ENCODE measurements at regions not wholly inside any gene's neighbourhood (a gene's known extent, or its start where the extent isn't known, plus 50 kb on each side); places are given as distances from the start of the nearest gene placed in this dataset.

DNA sequence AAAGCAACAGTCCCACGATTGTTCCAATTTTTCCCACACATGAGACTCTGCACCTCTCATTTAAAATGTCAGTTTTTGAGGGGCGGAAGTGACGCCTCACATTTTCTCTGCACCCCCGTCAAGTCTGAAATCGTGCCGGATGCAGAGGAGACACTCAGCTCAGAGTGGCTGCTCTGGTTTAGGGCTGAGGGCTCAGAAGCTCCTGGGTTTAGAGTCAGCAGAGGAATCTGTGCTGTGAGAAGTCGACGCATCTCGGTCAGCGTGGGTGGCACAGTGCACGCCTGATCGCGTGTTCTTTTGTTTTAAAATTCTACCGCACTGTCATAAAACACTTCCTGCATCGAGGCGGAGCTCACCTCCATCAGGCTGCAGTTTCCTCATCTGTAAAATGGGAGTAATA, 116.7 kb upstream of the ADRA2C start:
- Histone ChIP-seq H3K4me2 (no peak overlapping the region), H3K4me3 (no peak overlapping the region), H3K4me1 (peaks cover 35 to 73% (median 64%) of the 10 kb centered on the region in 10 experiments), H3K36me3 (no peaks in the 10 kb centered on the region), H4K20me1 (peaks cover 0 to 12% (median 0%) of the 10 kb centered on the region in 11 experiments; a peak in 8 of 22 replicates), H3K27me3 (peaks cover 0 to 26% (median 0%) of the 10 kb centered on the region in 11 experiments; a peak in 3 of 22 replicates), H3K27ac (no peak overlapping the region), H3K9ac (no peak overlapping the region), H3K9me3 (replicated peaks in 1 of 11) (no peaks in the 10 kb centered on the region)
- TF ChIP-seq Cebpa-rat (IDR thresholded peaks at IDR 0.05): no peak

GRCh38 chr4:3648731-3649130, 116.5 kb upstream of the LRPAP1 start:
- H3K4me1 ChIP-seq: peaks cover 43 to 74% (median 68%) of the 10 kb centered on the region in 10 experiments
- no peaks in the 10 kb centered on the region for H3K36me3 ChIP-seq

GRCh38 chr4:3648195-3648594, 116.0 kb upstream of the LRPAP1 start:
- no peak overlapping the region for H3K9ac ChIP-seq
- no peak overlapping the region for H3K27ac ChIP-seq
- H3K4me3 ChIP-seq: no peak overlapping the region
- H3K4me1 ChIP-seq: peaks cover 47 to 74% (median 69%) of the 10 kb centered on the region in 10 experiments
- H3K27me3 ChIP-seq: peaks cover 0 to 19% (median 0%) of the 10 kb centered on the region in 11 experiments; a peak in 3 of 22 replicates
- no peak for TF ChIP-seq Cebpa-rat (IDR thresholded peaks at IDR 0.05)
- H3K9me3 ChIP-seq (replicated peaks in 1 of 11): no peaks in the 10 kb centered on the region
- H3K36me3 ChIP-seq: no peaks in the 10 kb centered on the region
- peaks cover 0 to 12% (median 0%) of the 10 kb centered on the region in 11 experiments; a peak in 8 of 22 replicates for H4K20me1 ChIP-seq
- H3K4me2 ChIP-seq: no peak overlapping the region

More at GRCh38 chr4:3648731-3649130, 116.5 kb upstream of the LRPAP1 start:
- Histone ChIP-seq H3K9me3 (replicated peaks in 1 of 11) (no peaks in the 10 kb centered on the region), H3K4me2 (no peak overlapping the region), H3K4me3 (no peak overlapping the region), H3K27me3 (peaks cover 0 to 19% (median 0%) of the 10 kb centered on the region in 11 experiments; a peak in 3 of 22 replicates), H3K27ac (no peak overlapping the region), H4K20me1 (peaks cover 0 to 12% (median 0%) of the 10 kb centered on the region in 11 experiments; a peak in 8 of 22 replicates), H3K9ac (no peak overlapping the region)
- no peak for TF ChIP-seq Cebpa-rat (IDR thresholded peaks at IDR 0.05)

DNA sequence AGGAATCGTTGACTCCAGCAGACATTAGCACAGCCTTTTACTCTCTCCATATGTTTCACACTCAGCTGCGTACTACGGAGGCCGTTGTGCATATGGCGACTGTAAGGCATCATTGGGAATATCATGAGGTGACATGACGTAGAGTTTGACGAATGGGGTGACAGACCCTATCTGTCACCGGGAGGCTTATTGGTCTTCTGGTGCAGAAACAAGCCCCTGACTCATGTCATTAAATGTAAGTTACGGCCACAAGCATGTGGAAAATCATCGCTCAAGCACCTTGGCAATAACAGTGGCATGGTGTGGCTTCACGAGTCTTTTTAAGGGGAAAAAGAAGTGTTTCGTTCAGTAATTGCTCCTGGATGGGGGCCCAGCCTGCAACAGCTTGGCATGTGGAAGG, 115.2 kb upstream of the LRPAP1 start:
- Histone ChIP-seq H3K9ac (no peak overlapping the region), H3K27me3 (peaks cover 0 to 14% (median 0%) of the 10 kb centered on the region in 11 experiments; a peak in 3 of 22 replicates), H3K36me3 (no peaks in the 10 kb centered on the region), H4K20me1 (peaks cover 0 to 12% (median 0%) of the 10 kb centered on the region in 11 experiments; a peak in 6 of 22 replicates), H3K4me2 (no peak overlapping the region; a peak in 1 of 22 replicates), H3K9me3 (replicated peaks in 1 of 11) (no peaks in the 10 kb centered on the region), H3K4me3 (no peak overlapping the region), H3K4me1 (peaks cover 46 to 74% (median 69%) of the 10 kb centered on the region in 10 experiments), H3K27ac (no peak overlapping the region)
- no peak for TF ChIP-seq Cebpa-rat (IDR thresholded peaks at IDR 0.05)

- no peak for TF ChIP-seq Cebpa-rat (IDR thresholded peaks at IDR 0.05)
- Histone ChIP-seq H3K36me3 (no peaks in the 10 kb centered on the region), H3K4me2 (peak overlapping the region; percentile 81 to 94 (median 88)), H3K9ac (peak overlapping the region in 8 of 11 experiments; percentile 7 to 54 (median 38); a peak in 11 of 22 replicates), H3K9me3 (replicated peaks in 1 of 11) (no peaks in the 10 kb centered on the region), H3K4me1 (peaks cover 50 to 74% (median 66%) of the 10 kb centered on the region in 10 experiments), H3K27me3 (peaks cover 0 to 5% (median 0%) of the 10 kb centered on the region in 11 experiments; a peak in 2 of 22 replicates), H3K4me3 (peak overlapping the region in 2 of 10 experiments; percentile 6 to 43; a peak in 3 of 20 replicates), H4K20me1 (peaks cover 0 to 3% (median 0%) of the 10 kb centered on the region in 11 experiments; a peak in 2 of 22 replicates), H3K27ac (peak overlapping the region in 10 of 11 experiments; percentile 35 to 80 (median 50); a peak in 14 of 22 replicates)
Measured at GRCh38 chr4:3645711-3646679, 113.8 kb upstream of the LRPAP1 start.

GRCh38 chr4:3644849-3645627, 112.8 kb upstream of the LRPAP1 start:
- Histone ChIP-seq H3K27me3 (no peaks in the 10 kb centered on the region; a peak in 1 of 22 replicates), H3K4me1 (peaks cover 59 to 78% (median 67%) of the 10 kb centered on the region in 10 experiments), H3K9me3 (replicated peaks in 1 of 11) (peaks cover 0 to under 1% (median 0%) of the 10 kb centered on the region in 11 experiments; a peak in 1 of 22 replicates), H3K4me3 (peak overlapping the region in 2 of 10 experiments; percentile 6 to 43; a peak in 3 of 20 replicates), H3K4me2 (peak overlapping the region; percentile 81 to 94 (median 88)), H3K36me3 (no peaks in the 10 kb centered on the region), H3K9ac (peak overlapping the region in 6 of 11 experiments; percentile 7 to 54 (median 34); a peak in 8 of 22 replicates), H3K27ac (peak overlapping the region in 8 of 11 experiments; percentile 17 to 80 (median 54); a peak in 10 of 22 replicates), H4K20me1 (no peaks in the 10 kb centered on the region; a peak in 1 of 22 replicates)
- TF ChIP-seq Cebpa-rat (IDR thresholded peaks at IDR 0.05): no peak

DNA sequence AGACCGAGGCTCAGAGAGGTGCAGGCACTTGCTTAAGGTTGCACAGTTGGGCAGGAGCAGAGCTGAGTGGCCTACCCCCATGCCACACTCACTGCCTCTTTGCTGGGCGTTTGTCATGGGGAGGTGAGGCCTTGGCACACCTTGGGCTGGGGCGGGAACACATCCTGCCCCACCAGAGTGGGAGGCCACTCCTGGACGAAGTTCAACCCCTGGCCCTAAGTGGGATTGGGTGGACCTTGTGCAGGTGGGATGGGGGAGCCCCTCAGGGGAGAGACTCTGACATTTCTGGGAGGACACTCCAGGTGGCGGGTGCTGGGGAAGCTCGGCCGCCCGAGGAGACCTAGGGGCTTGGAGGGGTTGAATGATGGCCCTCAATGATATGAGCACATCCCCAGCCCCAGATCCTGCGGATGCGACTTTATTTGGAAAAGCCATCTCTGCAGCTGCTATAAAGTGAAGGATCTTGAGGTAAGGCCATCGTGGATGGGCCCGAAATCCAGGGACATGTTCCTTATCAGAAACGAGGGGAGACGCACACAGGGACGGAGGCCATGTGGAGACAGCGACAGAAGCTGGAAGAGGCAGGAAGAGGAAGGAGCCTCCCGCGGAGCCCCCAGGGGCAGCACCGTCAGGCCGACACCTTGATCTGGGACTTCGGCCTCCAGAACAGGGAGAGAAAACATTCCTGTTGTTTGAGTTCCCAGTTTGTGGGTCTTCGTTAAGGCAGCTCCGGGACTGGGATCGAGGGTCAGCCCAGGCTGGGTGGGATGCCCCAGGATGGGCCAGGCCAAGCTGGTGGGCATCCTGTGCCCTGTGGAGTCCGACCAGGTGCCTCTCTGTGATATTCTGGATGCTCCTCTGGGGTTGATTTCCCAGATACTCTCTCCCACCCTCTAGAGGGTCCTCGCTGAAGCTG, 111.6 kb upstream of the LRPAP1 start:
- Histone ChIP-seq H4K20me1 (no peaks in the 10 kb centered on the region; a peak in 1 of 22 replicates), H3K36me3 (no peaks in the 10 kb centered on the region), H3K4me3 (no peak overlapping the region), H3K27me3 (no peaks in the 10 kb centered on the region), H3K9ac (no peak overlapping the region; a peak in 3 of 22 replicates), H3K4me1 (peaks cover 67 to 89% (median 78%) of the 10 kb centered on the region in 10 experiments), H3K4me2 (peak overlapping the region; percentile 47 to 94 (median 87)), H3K27ac (peak overlapping the region in 2 of 11 experiments; percentile 59 to 80; a peak in 3 of 22 replicates), H3K9me3 (replicated peaks in 1 of 11) (peaks cover 0 to 11% (median 0%) of the 10 kb centered on the region in 11 experiments; a peak in 7 of 22 replicates)
- no peak for TF ChIP-seq Cebpa-rat (IDR thresholded peaks at IDR 0.05)
